ENCODE measurements at regions not wholly inside any gene's neighbourhood (a gene's known extent, or its start where the extent isn't known, plus 50 kb on each side); places are given as distances from the start of the nearest gene placed in this dataset.

DNA sequence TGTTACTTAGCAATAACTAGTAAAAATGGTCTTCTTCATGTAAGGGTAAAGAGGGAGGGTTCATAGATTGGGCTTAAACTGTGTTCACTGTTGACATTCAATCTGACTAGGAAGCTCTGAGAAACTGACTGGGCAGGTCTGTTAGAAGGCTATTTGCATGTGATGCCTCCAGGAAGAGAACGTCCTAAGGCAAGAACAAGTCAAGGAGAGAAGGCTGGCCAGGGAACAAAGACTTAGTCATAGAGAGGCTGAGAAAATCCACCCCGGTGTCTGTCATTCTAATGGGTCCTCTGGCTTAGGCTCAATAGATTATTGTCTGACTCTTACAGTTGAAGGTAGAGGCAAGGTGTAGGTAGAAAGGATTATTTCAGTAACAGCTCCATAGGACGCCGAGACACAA is 50.3 kb upstream of the CD44 start:
- peak overlapping the region in 10 of 11 experiments; percentile 30 to 78 (median 58); a peak in 17 of 22 replicates for H3K4me2 ChIP-seq

More for the DNA sequence above, 50.3 kb upstream of the CD44 start:
- peaks cover 0 to 20% (median 5%) of the 10 kb centered on the region in 11 experiments; a peak in 12 of 22 replicates for H3K36me3 ChIP-seq
- no peaks in the 10 kb centered on the region for H4K20me1 ChIP-seq
- H3K27me3 ChIP-seq, result no peaks in the 10 kb centered on the region
- peak overlapping the region in 5 of 11 experiments; percentile 23 to 59 (median 45); a peak in 6 of 22 replicates for H3K27ac ChIP-seq
- no peak for TF ChIP-seq Cebpa-rat (IDR thresholded peaks at IDR 0.05)
- H3K4me3 ChIP-seq, result no peak overlapping the region
- H3K9ac ChIP-seq, result no peak overlapping the region
- H3K9me3 ChIP-seq (replicated peaks in 1 of 11), result peaks cover 0 to 51% (median 19%) of the 10 kb centered on the region in 11 experiments; a peak in 16 of 22 replicates
- H3K4me1 ChIP-seq, result peaks cover 40 to 65% (median 51%) of the 10 kb centered on the region in 10 experiments

Measured in BLaER1 treated with 17β-estradiol and CSF1 and Interleukin-3, amounts not matched to agents 10 nM and 100 nM (cell line).